ENCODE measurements at regions not wholly inside any gene's neighbourhood (a gene's known extent, or its start where the extent isn't known, plus 50 kb on each side); places are given as distances from the start of the nearest gene placed in this dataset.

DNA sequence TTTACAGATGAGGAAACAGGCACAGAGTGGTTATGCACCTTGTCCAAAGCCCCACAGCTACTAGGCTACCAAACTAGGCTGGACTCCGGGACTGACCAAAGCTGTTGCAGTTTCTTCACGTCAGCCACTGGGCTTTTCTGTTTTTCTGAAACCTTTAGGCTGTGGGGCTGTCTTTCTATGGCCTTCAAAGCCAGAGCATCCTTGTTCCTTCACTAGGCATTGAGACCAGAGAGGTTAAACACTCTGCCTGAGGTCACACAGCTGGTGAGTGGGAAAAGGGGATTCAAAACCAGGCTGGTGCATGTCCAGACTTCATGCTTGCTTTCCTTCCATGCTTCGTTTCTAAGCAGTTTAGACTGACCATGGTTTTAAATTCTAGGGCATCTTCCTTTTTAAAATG, 97.5 kb upstream of the KCNG1 start:
- TF ChIP-seq, protein P1, sequence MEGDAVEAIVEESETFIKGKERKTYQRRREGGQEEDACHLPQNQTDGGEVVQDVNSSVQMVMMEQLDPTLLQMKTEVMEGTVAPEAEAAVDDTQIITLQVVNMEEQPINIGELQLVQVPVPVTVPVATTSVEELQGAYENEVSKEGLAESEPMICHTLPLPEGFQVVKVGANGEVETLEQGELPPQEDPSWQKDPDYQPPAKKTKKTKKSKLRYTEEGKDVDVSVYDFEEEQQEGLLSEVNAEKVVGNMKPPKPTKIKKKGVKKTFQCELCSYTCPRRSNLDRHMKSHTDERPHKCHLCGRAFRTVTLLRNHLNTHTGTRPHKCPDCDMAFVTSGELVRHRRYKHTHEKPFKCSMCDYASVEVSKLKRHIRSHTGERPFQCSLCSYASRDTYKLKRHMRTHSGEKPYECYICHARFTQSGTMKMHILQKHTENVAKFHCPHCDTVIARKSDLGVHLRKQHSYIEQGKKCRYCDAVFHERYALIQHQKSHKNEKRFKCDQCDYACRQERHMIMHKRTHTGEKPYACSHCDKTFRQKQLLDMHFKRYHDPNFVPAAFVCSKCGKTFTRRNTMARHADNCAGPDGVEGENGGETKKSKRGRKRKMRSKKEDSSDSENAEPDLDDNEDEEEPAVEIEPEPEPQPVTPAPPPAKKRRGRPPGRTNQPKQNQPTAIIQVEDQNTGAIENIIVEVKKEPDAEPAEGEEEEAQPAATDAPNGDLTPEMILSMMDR (IDR thresholded peaks at IDR 0.05; ENCODE audit: insufficient read depth, low read length, poor library complexity, severe bottlenecking) = no peak
- no peak for TF ChIP-seq EZH2phosphoT487 (conservative IDR thresholded peaks at IDR 0.05; ENCODE audit: low read length)

Measured in SU-DHL-6 (cell line).